GM03348 (cell line): ENCODE measurements at regions not wholly inside any gene's neighbourhood (a gene's known extent, or its start where the extent isn't known, plus 50 kb on each side); places are given as distances from the start of the nearest gene placed in this dataset.

Experiments
- DNase-seq: peaks from one replicate; pipeline ENCODE4 v3.0.0; 2012; ENCODE audit warnings: low spot score

- no peak for DNase-seq
Measured at GRCh38 chr1:187236199-187236598, 407.4 kb downstream of the PLA2G4A start.

- DNase-seq: no peak
Measured at GRCh38 chr1:187236676-187237075, 407.9 kb downstream of the PLA2G4A start.

- DNase-seq: no peak
Measured at GRCh38 chr1:187237542-187237941, 408.8 kb downstream of the PLA2G4A start.

- no peak for DNase-seq
Measured at GRCh38 chr1:187241971-187242370, 413.2 kb downstream of the PLA2G4A start.

- no peak for DNase-seq
Measured at GRCh38 chr1:187244623-187245022, 415.9 kb downstream of the PLA2G4A start.

GRCh38 chr1:187245201-187245600 lies 416.5 kb downstream of the PLA2G4A start:
- DNase-seq: no peak

- no peak for DNase-seq
Measured at GRCh38 chr1:187249196-187249595, 420.4 kb downstream of the PLA2G4A start.

GRCh38 chr1:187252923-187253322 lies 424.2 kb downstream of the PLA2G4A start:
- no peak for DNase-seq

GRCh38 chr1:187257476-187257875 lies 428.7 kb downstream of the PLA2G4A start:
- DNase-seq: no peak

GRCh38 chr1:187261637-187262036 lies 432.9 kb downstream of the PLA2G4A start:
- no peak for DNase-seq

GRCh38 chr1:187262731-187263130 lies 434.0 kb downstream of the PLA2G4A start:
- no peak for DNase-seq

- no peak for DNase-seq
Measured at GRCh38 chr1:187264995-187265602, 436.4 kb downstream of the PLA2G4A start.

GRCh38 chr1:187266051-187266450 lies 437.3 kb downstream of the PLA2G4A start:
- DNase-seq: no peak

GRCh38 chr1:187267827-187268226 lies 439.1 kb downstream of the PLA2G4A start:
- no peak for DNase-seq

- DNase-seq: no peak
Measured at GRCh38 chr1:187270256-187270655, 441.5 kb downstream of the PLA2G4A start.

GRCh38 chr1:187275346-187275745 lies 446.6 kb downstream of the PLA2G4A start:
- no peak for DNase-seq

- no peak for DNase-seq
Measured at GRCh38 chr1:187275985-187276575, 447.3 kb downstream of the PLA2G4A start.

GRCh38 chr1:187276677-187277076 lies 447.9 kb downstream of the PLA2G4A start:
- DNase-seq: no peak

GRCh38 chr1:187280031-187280430 lies 451.3 kb downstream of the PLA2G4A start:
- DNase-seq: no peak

- no peak for DNase-seq
Measured at GRCh38 chr1:187281085-187281484, 452.3 kb downstream of the PLA2G4A start.

- DNase-seq: no peak
Measured at GRCh38 chr1:187283984-187284383, 455.2 kb downstream of the PLA2G4A start.

GRCh38 chr1:187294421-187295201 lies 465.9 kb downstream of the PLA2G4A start:
- DNase-seq: no peak

GRCh38 chr1:187300081-187300480 lies 471.3 kb downstream of the PLA2G4A start:
- no peak for DNase-seq
